CD4-positive, alpha-beta T cell treated with Interleukin-2 at 100 ng/mL for 4 hours (primary cell): ENCODE measurements at regions not wholly inside any gene's neighbourhood (a gene's known extent, or its start where the extent isn't known, plus 50 kb on each side); places are given as distances from the start of the nearest gene placed in this dataset.

ENCODE experiments used
- DNase-seq: peaks from one replicate; pipeline ENCODE4 v3.0.0-alpha.2; 2020; ENCODE audit warnings: low spot score

- no peak for DNase-seq
Observed at GRCh38 chr2:217335341-217335966, 475.6 kb upstream of the TNP1 start.

- DNase-seq: no peak
Observed at GRCh38 chr2:217334561-217334960, 474.7 kb upstream of the TNP1 start.

- DNase-seq: no peak
Observed at GRCh38 chr2:217332866-217333265, 473.0 kb upstream of the TNP1 start.

GRCh38 chr2:217332417-217332791 lies 472.5 kb upstream of the TNP1 start:
- no peak for DNase-seq

GRCh38 chr2:217331523-217332416 lies 471.9 kb upstream of the TNP1 start:
- DNase-seq: no peak

- no peak for DNase-seq
Observed at GRCh38 chr2:217330647-217331046, 470.8 kb upstream of the TNP1 start.

GRCh38 chr2:217329023-217329431 lies 469.2 kb upstream of the TNP1 start:
- DNase-seq: no peak

- DNase-seq: no peak
Observed at GRCh38 chr2:217328622-217328978, 468.7 kb upstream of the TNP1 start.

- no peak for DNase-seq
Observed at GRCh38 chr2:217327953-217328621, 468.2 kb upstream of the TNP1 start.

- no peak for DNase-seq
Observed at GRCh38 chr2:217326238-217327022, 466.6 kb upstream of the TNP1 start.

GRCh38 chr2:217325816-217326215 lies 466.0 kb upstream of the TNP1 start:
- no peak for DNase-seq

- no peak for DNase-seq
Observed at GRCh38 chr2:217325251-217325650, 465.4 kb upstream of the TNP1 start.

- no peak for DNase-seq
Observed at GRCh38 chr2:217316743-217317142, 456.9 kb upstream of the TNP1 start.

GRCh38 chr2:217314021-217314460 lies 454.2 kb upstream of the TNP1 start:
- DNase-seq: no peak

- no peak for DNase-seq
Observed at GRCh38 chr2:217313386-217313785, 453.5 kb upstream of the TNP1 start.

- no peak for DNase-seq
Observed at GRCh38 chr2:217309056-217309455, 449.2 kb upstream of the TNP1 start.

GRCh38 chr2:217307023-217307422 lies 447.2 kb upstream of the TNP1 start:
- DNase-seq: no peak

GRCh38 chr2:217305882-217306281 lies 446.0 kb upstream of the TNP1 start:
- no peak for DNase-seq

GRCh38 chr2:217304582-217304981 lies 444.7 kb upstream of the TNP1 start:
- no peak for DNase-seq

GRCh38 chr2:217302856-217303255 lies 443.0 kb upstream of the TNP1 start:
- no peak for DNase-seq

- no peak for DNase-seq
Observed at GRCh38 chr2:217301142-217301925, 441.5 kb upstream of the TNP1 start.
